ENCODE measurements at regions not wholly inside any gene's neighbourhood (a gene's known extent, or its start where the extent isn't known, plus 50 kb on each side); places are given as distances from the start of the nearest gene placed in this dataset.

- Histone ChIP-seq H3K36me3 (ENCODE audit: insufficient read depth in 1 of 2, low read depth in 1 of 2) (no peaks in the 10 kb centered on the region), H3K27ac (no peak overlapping the region), H3K27me3 (ENCODE audit: insufficient read depth in 3 of 3, low read length in 2 of 3) (peaks cover 0 to under 1% (median 0%) of the 10 kb centered on the region in 3 donors), H3K9me3 (no peaks in the 10 kb centered on the region), H3K4me3 (no peak overlapping the region), H3K4me1 (no peaks in the 10 kb centered on the region)
- 93 to 97% (median 97%) methylated on average over 2 of the region's 2 CpGs for WGBS, 3 donors
- no peak for TF ChIP-seq CTCF (IDR thresholded peaks at IDR 0.05)
- DNase-seq (no peak), ATAC-seq (no peak)
- intact Hi-C loops (cut with DNase I): no loop called here
These were observed 156.6 kb upstream of the SULF2 start for GRCh38 chr20:47941869-47942268.

GRCh38 chr20:47940101-47940813, 155.0 kb upstream of the SULF2 start:
- H3K4me3 ChIP-seq: no peak overlapping the region
- ATAC-seq (no peak), DNase-seq (no peak)
- no peak overlapping the region for H3K27ac ChIP-seq
- no peaks in the 10 kb centered on the region for H3K9me3 ChIP-seq
- H3K36me3 ChIP-seq (ENCODE audit: insufficient read depth in 1 of 2, low read depth in 1 of 2): no peaks in the 10 kb centered on the region
- 75 to 76% (median 75%) methylated on average over 8 of the region's 8 CpGs for WGBS, 3 donors
- peaks cover 0 to 4% (median 0%) of the 10 kb centered on the region in 3 donors for H3K27me3 ChIP-seq (ENCODE audit: insufficient read depth in 3 of 3, low read length in 2 of 3)
- no peak for TF ChIP-seq CTCF (IDR thresholded peaks at IDR 0.05)
- intact Hi-C loops (cut with DNase I): no loop called here
- H3K4me1 ChIP-seq: no peaks in the 10 kb centered on the region

GRCh38 chr20:47936612-47937011, 151.3 kb upstream of the SULF2 start:
- no peak for TF ChIP-seq CTCF (IDR thresholded peaks at IDR 0.05)
- H3K27me3 ChIP-seq (ENCODE audit: insufficient read depth in 3 of 3, low read length in 2 of 3): peaks cover 0 to 4% (median 0%) of the 10 kb centered on the region in 3 donors
- DNase-seq: no peak
- H3K4me1 ChIP-seq: no peaks in the 10 kb centered on the region
- no peak overlapping the region for H3K4me3 ChIP-seq
- no peak overlapping the region for H3K27ac ChIP-seq
- 49 to 51% (median 50%) methylated on average over 6 of the region's 6 CpGs for WGBS, 3 donors
- no peaks in the 10 kb centered on the region for H3K9me3 ChIP-seq
- no peaks in the 10 kb centered on the region for H3K36me3 ChIP-seq (ENCODE audit: insufficient read depth in 1 of 2, low read depth in 1 of 2)
- intact Hi-C loops (cut with DNase I): no loop called here
- ATAC-seq: no peak

GRCh38 chr20:47934761-47935160, 149.5 kb upstream of the SULF2 start:
- H3K4me3 ChIP-seq: no peak overlapping the region
- WGBS, 3 donors: 82 to 87% (median 85%) methylated on average over 5 of the region's 5 CpGs
- H3K27me3 ChIP-seq (ENCODE audit: insufficient read depth in 3 of 3, low read length in 2 of 3): peaks cover 0 to 4% (median 0%) of the 10 kb centered on the region in 3 donors
- H3K27ac ChIP-seq: no peak overlapping the region
- ATAC-seq (no peak), DNase-seq (no peak)
- H3K36me3 ChIP-seq (ENCODE audit: insufficient read depth in 1 of 2, low read depth in 1 of 2): no peaks in the 10 kb centered on the region
- no peak for TF ChIP-seq CTCF (IDR thresholded peaks at IDR 0.05)
- intact Hi-C loops (cut with DNase I): no loop called here
- H3K4me1 ChIP-seq: no peaks in the 10 kb centered on the region
- no peaks in the 10 kb centered on the region for H3K9me3 ChIP-seq

- intact Hi-C loops (cut with DNase I): no loop called here
- no peak for DNase-seq
- no peaks in the 10 kb centered on the region for H3K4me1 ChIP-seq
- H3K9me3 ChIP-seq: no peaks in the 10 kb centered on the region
- H3K27me3 ChIP-seq (ENCODE audit: insufficient read depth in 3 of 3, low read length in 2 of 3): no peaks in the 10 kb centered on the region
- TF ChIP-seq CTCF (IDR thresholded peaks at IDR 0.05): no peak
- no peak for ATAC-seq
- no peaks in the 10 kb centered on the region for H3K36me3 ChIP-seq (ENCODE audit: insufficient read depth in 1 of 2, low read depth in 1 of 2)
- no peak overlapping the region for H3K27ac ChIP-seq
- no peak overlapping the region for H3K4me3 ChIP-seq
- 89 to 94% (median 92%) methylated on average over 7 of the region's 7 CpGs for WGBS, 3 donors
These were observed 146.2 kb upstream of the SULF2 start for GRCh38 chr20:47931443-47931842.
